HepG2 (cell line): ENCODE measurements at regions not wholly inside any gene's neighbourhood (a gene's known extent, or its start where the extent isn't known, plus 50 kb on each side); places are given as distances from the start of the nearest gene placed in this dataset.
A peak's percentile ranks its signal among the peaks of the same experiment; 100 is the strongest.

ENCODE experiments used
- ARID2 ChIP-seq: sonication (generic); formaldehyde crosslinking; IDR thresholded peaks from 2 replicates; pipeline ENCODE4 v1.8.1; 2022; ENCODE audit warnings: mild to moderate bottlenecking, missing genetic modification reagents, borderline replicate concordance
- CC2D1A ChIP-seq: sonication (generic); formaldehyde crosslinking; IDR thresholded peaks from 2 replicates; pipeline ENCODE4 v1.8.1; 2023; ENCODE audit warnings: mild to moderate bottlenecking, missing genetic modification reagents
- CENPX ChIP-seq: sonication (generic); formaldehyde crosslinking; IDR thresholded peaks from 2 replicates; pipeline ENCODE4 v1.9.0; 2021; ENCODE audit warnings: mild to moderate bottlenecking, missing genetic modification reagents, moderate library complexity
- GPBP1L1 ChIP-seq: sonication (generic); formaldehyde crosslinking; IDR thresholded peaks from 2 replicates; pipeline ENCODE4 v1.5.0; 2020; ENCODE audit warnings: mild to moderate bottlenecking, missing genetic modification reagents
- HNRNPK ChIP-seq: fragments of 200-400 bp; formaldehyde crosslinking; IDR thresholded peaks from 2 replicates; pipeline ENCODE4 v1.6.1; 2018; ENCODE audit warnings: low read length, low read depth, moderate library complexity, mild to moderate bottlenecking; ENCODE audit not compliant: poor library complexity, severe bottlenecking
- KDM5A ChIP-seq: fragments of 200-600 bp; sonication (generic); IDR thresholded peaks from 2 replicates; pipeline ENCODE4 v1.7.0; 2018; ENCODE audit warnings: antibody characterized with exemption, mild to moderate bottlenecking, low read length, borderline replicate concordance
- MAF1 ChIP-seq: sonication (generic); formaldehyde crosslinking; IDR thresholded peaks from 2 replicates; pipeline ENCODE4 v1.5.0; 2020; ENCODE audit warnings: missing genetic modification reagents, borderline replicate concordance
- MAFG ChIP-seq: sonication (generic); formaldehyde crosslinking; IDR thresholded peaks from 2 replicates; pipeline ENCODE4 v1.5.1; 2020; ENCODE audit warnings: mild to moderate bottlenecking, missing genetic modification reagents
- MBD4 ChIP-seq: IDR thresholded peaks from 2 replicates; pipeline ENCODE4 v1.6.1; 2012; ENCODE audit warnings: low read length, inconsistent platforms, borderline replicate concordance
- MTA1 ChIP-seq: sonication (generic); formaldehyde crosslinking; IDR thresholded peaks from 2 replicates; pipeline ENCODE4 v1.4.0; 2020; ENCODE audit warnings: missing genetic modification reagents, mild to moderate bottlenecking, borderline replicate concordance
- NR2F1 ChIP-seq, 2 experiments: fragments of 450-650 bp in 1 of 2; formaldehyde crosslinking in 1 of 2; IDR thresholded peaks; 2 replicates each; pipeline versions ENCODE4 v1.5.0 to v1.6.1; 2016 to 2020; ENCODE audit warnings: mild to moderate bottlenecking in 1 of 2, missing compliant biosample characterization in 1 of 2, missing genetic modification reagents in 1 of 2, moderate library complexity in 1 of 2
- NRL ChIP-seq: sonication (generic); formaldehyde crosslinking; IDR thresholded peaks from 2 replicates; pipeline ENCODE4 v1.5.0; 2020; ENCODE audit warnings: missing genetic modification reagents, mild to moderate bottlenecking, moderate library complexity, borderline replicate concordance
- REXO4 ChIP-seq: sonication (generic); formaldehyde crosslinking; IDR thresholded peaks from 2 replicates; pipeline ENCODE4 v1.8.0; 2022; ENCODE audit warnings: missing genetic modification reagents, mild to moderate bottlenecking, borderline replicate concordance
- SETDB1 ChIP-seq: sonication (generic); formaldehyde crosslinking; IDR thresholded peaks from 2 replicates; pipeline ENCODE4 v1.5.1; 2020; ENCODE audit warnings: missing genetic modification reagents, mild to moderate bottlenecking, borderline replicate concordance
- SYNCRIP ChIP-seq: fragments of 200-400 bp; formaldehyde crosslinking; IDR thresholded peaks from 2 replicates; pipeline ENCODE4 v1.6.1; 2018; ENCODE audit warnings: mild to moderate bottlenecking, low read depth, low read length; ENCODE audit not compliant: insufficient read depth
- TBP ChIP-seq: sonication (generic); formaldehyde crosslinking; IDR thresholded peaks from 2 replicates; pipeline ENCODE4 v1.5.0; 2020; ENCODE audit warnings: missing genetic modification reagents
- THAP8 ChIP-seq: sonication (generic); formaldehyde crosslinking; IDR thresholded peaks from 2 replicates; pipeline ENCODE4 v1.5.1; 2020; ENCODE audit warnings: missing genetic modification reagents, mild to moderate bottlenecking, borderline replicate concordance
- THYN1 ChIP-seq: sonication (generic); formaldehyde crosslinking; IDR thresholded peaks from 2 replicates; pipeline ENCODE4 v1.8.1; 2023; ENCODE audit warnings: low read depth, mild to moderate bottlenecking, moderate library complexity, missing genetic modification reagents, borderline replicate concordance
- WIZ ChIP-seq: sonication (generic); formaldehyde crosslinking; IDR thresholded peaks from 2 replicates; pipeline ENCODE4 v1.5.1; 2020; ENCODE audit warnings: mild to moderate bottlenecking, missing genetic modification reagents
- ZBTB38 ChIP-seq: sonication (generic); formaldehyde crosslinking; IDR thresholded peaks from 2 replicates; pipeline ENCODE4 v1.5.1; 2020; ENCODE audit warnings: mild to moderate bottlenecking, missing genetic modification reagents
- ZC3H13 ChIP-seq: sonication (generic); formaldehyde crosslinking; IDR thresholded peaks from 2 replicates; pipeline ENCODE4 v1.8.1; 2023; ENCODE audit warnings: mild to moderate bottlenecking, missing genetic modification reagents, moderate library complexity
- ZNF205 ChIP-seq: IDR thresholded peaks from 2 replicates; pipeline ENCODE4 v1.6.1; 2018; ENCODE audit warnings: missing biosample characterization, missing genetic modification reagents

- no peak for TF ChIP-seq THYN1 (CRISPR knock-in tag)
- no peak for TF ChIP-seq ZNF205 (CRISPR knock-in tag)
- TF ChIP-seq TBP, result no peak
- TF ChIP-seq HNRNPK, result no peak
- TF ChIP-seq NR2F1 (CRISPR knock-in tag; IDR thresholded peaks at IDR 0.05), result no peak
- TF ChIP-seq REXO4 (CRISPR knock-in tag), result no peak
- no peak for TF ChIP-seq GPBP1L1 (CRISPR knock-in tag)
- TF ChIP-seq ZBTB38, result peak; percentile 78
- TF ChIP-seq MBD4, result no peak
- TF ChIP-seq ARID2 (CRISPR knock-in tag), result no peak
- no peak for TF ChIP-seq THAP8
- TF ChIP-seq MAFG (CRISPR knock-in tag), result no peak
- no peak for TF ChIP-seq NRL
- TF ChIP-seq ZC3H13 (CRISPR knock-in tag), result no peak
- TF ChIP-seq MAF1 (CRISPR knock-in tag), result no peak
- no peak for TF ChIP-seq CENPX
- TF ChIP-seq SETDB1 (CRISPR knock-in tag), result no peak
- TF ChIP-seq SYNCRIP, result no peak
- peak; percentile 86 for TF ChIP-seq MTA1 (CRISPR knock-in tag)
- no peak for TF ChIP-seq KDM5A
- TF ChIP-seq WIZ (CRISPR knock-in tag), result no peak
- no peak for TF ChIP-seq CC2D1A
Measured at GRCh38 chr10:30553626-30554439, 75.7 kb downstream of the LYZL2 start (continued).
